ENCODE measurements at regions not wholly inside any gene's neighbourhood (a gene's known extent, or its start where the extent isn't known, plus 50 kb on each side); places are given as distances from the start of the nearest gene placed in this dataset.

DNA sequence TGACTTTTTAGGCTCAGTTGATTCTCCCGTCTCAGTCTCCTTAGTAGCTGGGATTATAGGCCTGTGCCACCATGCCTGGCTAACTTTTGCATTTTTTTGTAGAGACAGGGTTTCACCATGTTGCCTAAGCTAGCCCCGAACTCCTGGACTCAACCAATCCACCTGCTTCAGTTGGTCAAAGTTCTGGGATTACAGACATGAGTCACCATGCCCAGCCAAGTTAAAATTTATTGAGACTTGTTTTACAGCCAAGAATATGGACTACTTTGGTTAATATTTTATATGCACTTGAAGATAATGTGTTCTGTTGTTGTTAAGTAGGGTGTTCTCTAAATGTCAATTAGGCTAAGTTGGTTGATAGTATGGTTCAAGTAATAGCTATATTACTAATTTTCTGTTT is 58.7 kb downstream of the CYTL1 start:
- H3K4me3 ChIP-seq (ENCODE audit: low read depth, low read length) = no peak overlapping the region
- TF ChIP-seq CTCF (conservative IDR thresholded peaks at IDR 0.05; ENCODE audit: low read depth, low read length) = no peak
- DNase-seq (ENCODE audit: low read depth) = no peak

DNA sequence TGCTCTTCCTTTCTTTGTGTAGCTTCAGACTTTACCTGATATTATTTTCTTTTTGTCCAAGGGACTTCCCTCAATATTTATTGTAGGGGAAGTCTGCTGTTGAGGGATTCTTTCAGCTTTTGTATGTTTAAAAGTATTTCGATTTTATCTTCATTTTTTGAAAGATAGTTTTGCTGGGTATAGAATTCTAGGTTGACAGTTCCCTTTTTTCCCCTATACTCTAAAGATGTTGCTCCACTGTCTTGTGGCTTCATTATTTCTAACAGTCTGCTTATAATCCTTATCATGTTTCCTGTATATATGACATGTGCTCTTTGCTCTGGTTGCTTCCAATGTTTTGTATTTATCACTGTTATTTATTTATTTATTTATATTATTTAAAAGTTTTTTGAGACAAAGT is 57.3 kb downstream of the CYTL1 start:
- no peak for TF ChIP-seq CTCF (conservative IDR thresholded peaks at IDR 0.05; ENCODE audit: low read depth, low read length)
- no peak for DNase-seq (ENCODE audit: low read depth)
- no peak overlapping the region for H3K4me3 ChIP-seq (ENCODE audit: low read depth, low read length)

DNA sequence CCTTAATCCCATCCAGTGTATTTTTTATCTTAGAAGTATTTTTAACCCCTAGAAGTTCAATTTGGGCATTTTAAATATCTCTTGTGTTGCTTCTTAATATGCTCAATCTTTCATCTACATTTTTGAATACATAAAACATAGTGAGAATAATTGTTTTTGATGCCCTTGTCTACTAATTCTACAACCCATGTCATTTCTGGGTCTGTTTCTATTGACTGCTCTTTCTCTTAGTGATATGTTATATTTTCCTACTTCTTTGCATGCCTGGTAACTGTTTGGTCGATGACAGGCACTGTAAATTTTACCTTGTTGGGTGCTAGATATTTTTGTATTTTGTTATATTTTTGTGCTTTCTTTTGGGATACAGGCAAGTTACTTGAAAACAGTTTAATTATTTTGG is 56.3 kb downstream of the CYTL1 start:
- TF ChIP-seq CTCF (conservative IDR thresholded peaks at IDR 0.05; ENCODE audit: low read depth, low read length) = no peak

More for the DNA sequence above, 56.3 kb downstream of the CYTL1 start:
- no peak for DNase-seq (ENCODE audit: low read depth)
- no peak overlapping the region for H3K4me3 ChIP-seq (ENCODE audit: low read depth, low read length)

All from choroid plexus epithelial cell (primary cell).